GM12878 (cell line): ENCODE measurements at regions not wholly inside any gene's neighbourhood (a gene's known extent, or its start where the extent isn't known, plus 50 kb on each side); places are given as distances from the start of the nearest gene placed in this dataset.

Experiments used
- ATAC-seq: fragments of 200-7000 bp; cut with Tn5 transposase; 3 replicates; pipeline ENCODE4 v1.9.1; 2020; ENCODE audit warnings: mild to moderate bottlenecking, moderate library complexity
- BruUV-seq: library from RNA; stranded (reverse); fragments of 400-500 nt; replicated peaks from 2 replicates; lab custom pipeline; 2021; lab: Mats Ljungman, UMichigan
- CTCF ChIA-PET: fragments of 300-600 bp; sonication (Branson Sonifier 250); formaldehyde crosslinking; extraction: SDS; loops from one replicate; lab custom pipeline; 2021; ENCODE audit warnings: inconsistent platforms; lab: Yijun Ruan, JAX
- POLR2A ChIA-PET: fragments of 350-600 bp; formaldehyde crosslinking; extraction: SDS; loops from one replicate; lab custom pipeline; 2021; ENCODE audit warnings: inconsistent platforms; lab: Charles Lee
- RAD21 ChIA-PET: fragments of 300-600 bp; sonication (Branson Sonifier 250); formaldehyde crosslinking; loops from one replicate; lab custom pipeline; 2023; ENCODE audit warnings: antibody characterized with exemption; ENCODE audit not compliant: unreplicated experiment; lab: Charles Lee
- SMC1A ChIA-PET: fragments of 300-600 bp; sonication (Branson Sonifier 250); formaldehyde crosslinking; loops from one replicate; lab custom pipeline; 2023; ENCODE audit not compliant: unreplicated experiment, uncharacterized antibody; lab: Charles Lee
- DNase-seq: peaks from one replicate; pipeline ENCODE4 v3.0.0-alpha.2; 2011; ENCODE audit warnings: low read depth, low spot score
- FAIRE-seq: peaks from 3 replicates; lab custom pipeline; 2011; peaks lifted over from hg19 to GRCh38; lab: Jason Lieb, UNC
- H2AFZ ChIP-seq: 2 replicates; pipeline ENCODE4 v1.6.0; 2011; ENCODE audit warnings: low read depth, low read length, control low read depth; ENCODE audit not compliant: control insufficient read depth
- H3K27ac ChIP-seq: 2 replicates; pipeline ENCODE4 v1.5.1; 2011; ENCODE audit warnings: control low read depth; ENCODE audit not compliant: control insufficient read depth, insufficient read depth
- H3K27me3 ChIP-seq, 2 experiments: replicated peaks in 1 of 2; 2 replicates each; pipeline versions ENCODE4 v1.6.0 to v1.6.1; 2011; ENCODE audit warnings: low read length in 1 of 2; ENCODE audit not compliant: control insufficient read depth in 2 of 2, insufficient read depth in 2 of 2
- H3K36me3 ChIP-seq, 2 experiments: 2 replicates each; pipeline ENCODE4 v1.5.1; 2011; ENCODE audit warnings: low read length in 1 of 2; ENCODE audit not compliant: control insufficient read depth in 2 of 2, insufficient read depth in 2 of 2
- H3K4me1 ChIP-seq: 2 replicates; pipeline ENCODE4 v1.6.1; 2011; ENCODE audit warnings: mild to moderate bottlenecking, low read length, moderate library complexity, mixed read lengths; ENCODE audit not compliant: control insufficient read depth, insufficient read depth
- H3K4me2 ChIP-seq: 2 replicates; pipeline ENCODE4 v1.6.0; 2011; ENCODE audit warnings: control low read depth; ENCODE audit not compliant: control insufficient read depth, insufficient read depth
- H3K4me3 ChIP-seq: fragments of 200-600 bp; sonication (generic); 2 replicates; pipeline ENCODE4 v1.5.1; 2016
- H3K79me2 ChIP-seq: 2 replicates; pipeline ENCODE4 v1.6.0; 2011; ENCODE audit warnings: low read length; ENCODE audit not compliant: control insufficient read depth, insufficient read depth
- H3K9ac ChIP-seq: 2 replicates; pipeline ENCODE4 v1.8.0; 2011; ENCODE audit warnings: low read length, control low read depth, mixed read lengths; ENCODE audit not compliant: control insufficient read depth, insufficient read depth
- H3K9me3 ChIP-seq: replicated peaks from 3 replicates; pipeline ENCODE4 v1.5.1; 2011; ENCODE audit warnings: mild to moderate bottlenecking, low read length; ENCODE audit not compliant: control insufficient read depth, insufficient read depth
- H4K20me1 ChIP-seq: 2 replicates; pipeline ENCODE4 v1.6.0; 2011; ENCODE audit not compliant: control insufficient read depth, insufficient read depth
- BCLAF1 ChIP-seq: fragments of 450-650 bp; IDR thresholded peaks from 2 replicates; pipeline ENCODE4 v1.6.1; 2017; ENCODE audit warnings: antibody characterized with exemption, mild to moderate bottlenecking, moderate library complexity
- ETV6 ChIP-seq, 2 experiments: fragments of 450-650 bp in 1 of 2; IDR thresholded peaks in 1 of 2; conservative IDR thresholded peaks in 1 of 2; 2 replicates each; pipeline ENCODE4 v1.6.1; 2014; ENCODE audit warnings: antibody characterized with exemption in 1 of 2, borderline replicate concordance in 1 of 2, low read depth in 1 of 2, mild to moderate bottlenecking in 1 of 2, moderate library complexity in 1 of 2
- HDAC6 ChIP-seq: fragments of 200-600 bp; sonication (generic); IDR thresholded peaks from one replicate; pipeline ENCODE4 v1.8.0; 2017; ENCODE audit warnings: antibody characterized with exemption; ENCODE audit not compliant: unreplicated experiment
- MLLT1 ChIP-seq: fragments of 450-650 bp; IDR thresholded peaks from 2 replicates; pipeline ENCODE4 v1.6.1; 2016; ENCODE audit warnings: mild to moderate bottlenecking
- MYB ChIP-seq: fragments of 150-350 bp; IDR thresholded peaks from 2 replicates; pipeline ENCODE4 v1.6.1; 2014; ENCODE audit warnings: mild to moderate bottlenecking, low read depth, low read length, borderline replicate concordance
- NFXL1 ChIP-seq: fragments of 450-650 bp; IDR thresholded peaks from 2 replicates; pipeline ENCODE4 v1.6.1; 2017; ENCODE audit warnings: antibody characterized with exemption, mild to moderate bottlenecking, borderline replicate concordance
- NR2F1 ChIP-seq: fragments of 450-650 bp; conservative IDR thresholded peaks from 2 replicates; pipeline ENCODE4 v1.6.1; 2017; ENCODE audit warnings: mild to moderate bottlenecking
- SMAD1 ChIP-seq: fragments of 450-650 bp; IDR thresholded peaks from 2 replicates; pipeline ENCODE4 v1.6.1; 2018; ENCODE audit warnings: mild to moderate bottlenecking, low read depth; ENCODE audit not compliant: partially characterized antibody
- SMAD5 ChIP-seq: IDR thresholded peaks from 2 replicates; pipeline ENCODE4 v1.6.1; 2016; ENCODE audit warnings: antibody characterized with exemption, low read depth
- WRNIP1 ChIP-seq: IDR thresholded peaks from 2 replicates; pipeline ENCODE4 v1.6.1; 2011; ENCODE audit warnings: low read depth, low read length, improper control_type of control experiment, borderline replicate concordance
- YBX1 ChIP-seq: fragments of 450-650 bp; IDR thresholded peaks from 2 replicates; pipeline ENCODE4 v1.6.1; 2016; ENCODE audit warnings: antibody characterized with exemption
- ZNF687 ChIP-seq: fragments of 450-650 bp; IDR thresholded peaks from 2 replicates; pipeline ENCODE4 v1.6.1; 2017; ENCODE audit warnings: mild to moderate bottlenecking, moderate library complexity
- WGBS: methylation state at CpG from one replicate; pipeline ENCODE4 v1.1.6; 2016; ENCODE audit warnings: low lambda C conversion rate; ENCODE audit not compliant: insufficient replicate concordance, insufficient coverage; ENCODE audit errors: missing lambda C conversion rate; 5-methylcytosine and 5-hydroxymethylcytosine counted together
- in situ Hi-C: fragments of 300-500 bp; cut with MboI; formaldehyde crosslinking; loops from 9 replicates; pipeline ENCODE4 v1.14.3; 2018; ENCODE audit warnings: mixed read lengths
- intact Hi-C: fragments of 100-400 bp; cut with micrococcal nuclease; formaldehyde crosslinking; loops from one replicate; pipeline ENCODE4 v1.14.2; 2022; ENCODE audit not compliant: unreplicated experiment

- no peaks in the 10 kb centered on the region for H3K4me1 ChIP-seq
- H3K4me3 ChIP-seq = no peak overlapping the region
- no peak overlapping the region for H3K27ac ChIP-seq
- no peaks in the 10 kb centered on the region for H4K20me1 ChIP-seq
- H2AFZ ChIP-seq = no peak overlapping the region
- ChIA-PET RAD21 (no interaction called here), POLR2A (no interaction called here), SMC1A (no interaction called here), CTCF (interaction anchor here (0.6 to 1.3 kb wide), 2 partner anchors 110 to 311 kb away, joined by 3 to 9 read pairs; no protein-coding TSS in a partner anchor)
- H3K9ac ChIP-seq = no peak overlapping the region
- no peaks in the 10 kb centered on the region for H3K79me2 ChIP-seq
- H3K4me2 ChIP-seq = no peak overlapping the region
- BruUV-seq = no TSS peak
- WGBS = 14% methylated on average over 8 of the region's 8 CpGs
- in situ Hi-C loops = no loop called here
- no peak for ATAC-seq
- H3K27me3 ChIP-seq = peaks cover 0 to 1% of the 10 kb centered on the region in 2 experiments; a peak in 3 of 4 replicates
- TF ChIP-seq ETV6 (conservative IDR thresholded peaks at IDR 0.05 in 1 of 2, IDR thresholded peaks at IDR 0.05 in 1 of 2; ENCODE audit: borderline replicate concordance in 1 of 2, low read depth in 1 of 2) = no peak
- TF ChIP-seq BCLAF1 = no peak
- no peak for TF ChIP-seq WRNIP1
- TF ChIP-seq HDAC6 = no peak
- no peak for TF ChIP-seq SMAD5
- no peak for TF ChIP-seq YBX1
- TF ChIP-seq SMAD1 = no peak
- no peak for TF ChIP-seq NFXL1
- TF ChIP-seq MYB = no peak
- TF ChIP-seq ZNF687 = no peak
- TF ChIP-seq NR2F1 = no peak
- no peak for TF ChIP-seq MLLT1
- H3K36me3 ChIP-seq = no peaks in the 10 kb centered on the region
- no peaks in the 10 kb centered on the region for H3K9me3 ChIP-seq
- intact Hi-C loops = no loop called here
- no peak for FAIRE-seq
- no peak for DNase-seq
Observed at GRCh38 chr17:79281803-79282202, 207.2 kb downstream of the ENGASE start.
